IMR-90 (cell line): ENCODE measurements at regions not wholly inside any gene's neighbourhood (a gene's known extent, or its start where the extent isn't known, plus 50 kb on each side); places are given as distances from the start of the nearest gene placed in this dataset.

ENCODE experiments used
- ATAC-seq: fragments of 200-7000 bp; cut with Tn5 transposase; 2 replicates; pipeline ENCODE4 v1.9.1; 2020; ENCODE audit warnings: low read depth, mild to moderate bottlenecking, moderate library complexity
- BruUV-seq: library from RNA; stranded (reverse); fragments of 400-500 nt; replicated peaks from 2 replicates; lab custom pipeline; 2021; lab: Mats Ljungman, UMichigan
- CTCF ChIA-PET: fragments of 300-600 bp; formaldehyde crosslinking; extraction: SDS; loops from one replicate; lab custom pipeline; 2021; ENCODE audit warnings: antibody characterized with exemption; lab: Yijun Ruan, JAX
- POLR2A ChIA-PET: fragments of 300-600 bp; sonication (Branson Sonifier 250); formaldehyde crosslinking; loops from one replicate; lab custom pipeline; 2022; ENCODE audit warnings: antibody characterized with exemption; ENCODE audit not compliant: unreplicated experiment; lab: Charles Lee
- DNase-seq: peaks from one replicate; pipeline ENCODE4 v3.0.0; 2013
- H2AFZ ChIP-seq: replicated peaks from 2 replicates; pipeline ENCODE3; 2013; ENCODE audit warnings: low read length, mild to moderate bottlenecking; ENCODE audit not compliant: poor library complexity
- H2AK5ac ChIP-seq: 2 replicates; pipeline ENCODE4 v1.6.1; 2013; ENCODE audit warnings: low read depth, low read length, inconsistent platforms
- H2AK9ac ChIP-seq: replicated peaks from 2 replicates; pipeline ENCODE3; 2013; ENCODE audit warnings: mild to moderate bottlenecking, low read depth, low read length, moderate library complexity; ENCODE audit not compliant: poor library complexity
- H2BK120ac ChIP-seq: 2 replicates; pipeline ENCODE4 v1.6.1; 2013; ENCODE audit warnings: low read depth, low read length, inconsistent platforms
- H2BK15ac ChIP-seq: 3 replicates; pipeline ENCODE4 v1.6.1; 2013; ENCODE audit warnings: low read depth, low read length, inconsistent platforms
- H2BK20ac ChIP-seq: 2 replicates; pipeline ENCODE4 v1.6.1; 2013; ENCODE audit warnings: low read depth, mild to moderate bottlenecking, inconsistent platforms, low read length, moderate library complexity
- H2BK5ac ChIP-seq: 2 replicates; pipeline ENCODE4 v1.6.1; 2013; ENCODE audit warnings: mild to moderate bottlenecking, low read depth, low read length, inconsistent platforms; ENCODE audit not compliant: poor library complexity, severe bottlenecking
- H3K14ac ChIP-seq: replicated peaks from 2 replicates; pipeline ENCODE4 v1.6.1; 2013; ENCODE audit warnings: low read depth, low read length, inconsistent platforms
- H3K18ac ChIP-seq: 2 replicates; pipeline ENCODE4 v1.6.1; 2013; ENCODE audit warnings: low read depth, low read length, control low read depth
- H3K23ac ChIP-seq: 2 replicates; pipeline ENCODE4 v1.6.1; 2013; ENCODE audit warnings: low read depth, low read length, inconsistent platforms
- H3K27ac ChIP-seq: 2 replicates; pipeline ENCODE4 v1.5.1; 2013; ENCODE audit warnings: mild to moderate bottlenecking, control low read depth, low read length; ENCODE audit not compliant: insufficient read depth
- H3K27me3 ChIP-seq: 2 replicates; pipeline ENCODE4 v1.6.1; 2013; ENCODE audit warnings: low read length; ENCODE audit not compliant: control insufficient read depth, insufficient read depth
- H3K36me3 ChIP-seq: 2 replicates; pipeline ENCODE4 v1.6.1; 2013; ENCODE audit warnings: low read length, mixed read lengths; ENCODE audit not compliant: control insufficient read depth, insufficient read depth
- H3K4ac ChIP-seq: 2 replicates; pipeline ENCODE4 v1.6.1; 2013; ENCODE audit warnings: low read depth, low read length, inconsistent platforms
- H3K4me1 ChIP-seq: 2 replicates; pipeline ENCODE4 v1.6.1; 2013; ENCODE audit warnings: low read length, mixed read lengths; ENCODE audit not compliant: control insufficient read depth, insufficient read depth
- H3K4me2 ChIP-seq: 2 replicates; pipeline ENCODE4 v1.6.1; 2013; ENCODE audit warnings: low read depth, mild to moderate bottlenecking, control low read depth, low read length, moderate library complexity
- H3K4me3 ChIP-seq: 2 replicates; pipeline ENCODE4 v1.5.1; 2013; ENCODE audit warnings: low read depth, mild to moderate bottlenecking, control low read depth, low read length, moderate library complexity; ENCODE audit not compliant: insufficient read depth
- H3K56ac ChIP-seq: 2 replicates; pipeline ENCODE4 v1.6.1; 2013; ENCODE audit warnings: low read length, inconsistent platforms; ENCODE audit not compliant: insufficient read depth; ENCODE audit errors: extremely low read depth
- H3K79me1 ChIP-seq, 2 experiments: 2 replicates each; pipeline ENCODE4 v1.6.1; 2013; ENCODE audit warnings: low read length in 2 of 2, inconsistent platforms in 1 of 2, low read depth in 1 of 2
- H3K9ac ChIP-seq: 2 replicates; pipeline ENCODE4 v1.6.1; 2013; ENCODE audit warnings: low read depth, low read length, control low read depth
- H3K9me1 ChIP-seq: 2 replicates; pipeline ENCODE4 v1.6.1; 2013; ENCODE audit warnings: low read length, inconsistent platforms; ENCODE audit not compliant: insufficient read depth
- H3K9me3 ChIP-seq: 2 replicates; pipeline ENCODE4 v1.6.1; 2013; ENCODE audit warnings: low read length; ENCODE audit not compliant: control insufficient read depth, insufficient read depth
- H4K20me1 ChIP-seq: 2 replicates; pipeline ENCODE4 v1.6.1; 2013; ENCODE audit warnings: low read length, inconsistent platforms; ENCODE audit not compliant: insufficient read depth
- H4K5ac ChIP-seq: 2 replicates; pipeline ENCODE4 v1.6.1; 2013; ENCODE audit warnings: mild to moderate bottlenecking, low read depth, low read length, control low read depth
- H4K8ac ChIP-seq, 2 experiments: 2 replicates each; pipeline ENCODE4 v1.6.1; 2013; ENCODE audit warnings: low read depth in 2 of 2, low read length in 2 of 2, control low read depth in 1 of 2, inconsistent platforms in 1 of 2
- H4K91ac ChIP-seq: 2 replicates; pipeline ENCODE4 v1.6.1; 2013; ENCODE audit warnings: low read depth, low read length, inconsistent platforms; ENCODE audit not compliant: insufficient read depth
- BHLHE40 ChIP-seq: fragments of 150-350 bp; IDR thresholded peaks from 2 replicates; pipeline ENCODE4 v1.6.1; 2016; ENCODE audit warnings: mild to moderate bottlenecking, low read depth, low read length
- CEBPB ChIP-seq: IDR thresholded peaks from 2 replicates; pipeline ENCODE4 v1.6.1; 2012; ENCODE audit warnings: low read depth, low read length, improper control_type of control experiment
- CHD1 ChIP-seq: IDR thresholded peaks from 2 replicates; pipeline ENCODE4 v1.6.1; 2012; ENCODE audit warnings: low read depth, low read length, improper control_type of control experiment
- CTCF ChIP-seq: conservative IDR thresholded peaks from 2 replicates; pipeline ENCODE4 v1.5.1; 2012; ENCODE audit warnings: mild to moderate bottlenecking, low read depth, low read length, improper control_type of control experiment
- FOS ChIP-seq: fragments of 150-350 bp; IDR thresholded peaks from 2 replicates; pipeline ENCODE4 v1.6.1; 2016; ENCODE audit warnings: low read depth, low read length
- MAFK ChIP-seq: IDR thresholded peaks from 2 replicates; pipeline ENCODE4 v1.6.1; 2012; ENCODE audit warnings: low read depth, low read length, improper control_type of control experiment
- POLR2A ChIP-seq: IDR thresholded peaks from 2 replicates; pipeline ENCODE4 v1.6.1; 2012; ENCODE audit warnings: mild to moderate bottlenecking, low read depth, low read length
- RFX5 ChIP-seq: IDR thresholded peaks from 2 replicates; pipeline ENCODE4 v1.8.0; 2012; ENCODE audit warnings: low read depth, mild to moderate bottlenecking, low read length, moderate library complexity
- SMC3 ChIP-seq: fragments of 150-350 bp; IDR thresholded peaks from 2 replicates; pipeline ENCODE4 v1.6.1; 2016; ENCODE audit warnings: low read depth, mild to moderate bottlenecking, antibody characterized with exemption, low read length, moderate library complexity
- WGBS, 2 experiments: methylation state at CpG; one replicate each; pipeline versions ENCODE4 v1.1.5 to v1.1.7; 2013; ENCODE audit warnings: missing lambda C conversion rate in 2 of 2; ENCODE audit not compliant: insufficient read length in 1 of 2; ENCODE audit errors: extremely low coverage in 2 of 2; 5-methylcytosine and 5-hydroxymethylcytosine counted together
- dilution Hi-C: fragments of 300-500 bp; cut with HindIII; formaldehyde crosslinking; loops from one replicate; pipeline ENCODE4 v1.14.3; 2018; ENCODE audit warnings: low sequenced_read_pairs; ENCODE audit not compliant: unreplicated experiment
- in situ Hi-C: fragments of 300-500 bp; cut with MboI; formaldehyde crosslinking; loops from 3 replicates; pipeline ENCODE4 v1.14.3; 2019; ENCODE audit warnings: low sequenced_read_pairs, inconsistent platforms, mixed read lengths
- intact Hi-C: fragments of 100-400 bp; cut with micrococcal nuclease; formaldehyde crosslinking; loops from 2 replicates; pipeline ENCODE4 v1.10.0; 2022

- CTCF ChIA-PET, result no interaction called here
- peaks cover 8% of the 10 kb centered on the region; the same call in 1 of the 2 replicates for H3K9me3 ChIP-seq
- dilution Hi-C loops, result no loop called here
These were observed 541.1 kb downstream of the AACS start for GRCh38 chr12:125606312-125606711.

More at GRCh38 chr12:125606312-125606711, 541.1 kb downstream of the AACS start:
- Histone ChIP-seq H3K4me1 (no peaks in the 10 kb centered on the region), H3K14ac (no peak overlapping the region), H3K36me3 (no peaks in the 10 kb centered on the region), H3K9ac (no peak overlapping the region), H3K4me3 (no peak overlapping the region), H3K4me2 (no peak overlapping the region), H3K9me1 (no peaks in the 10 kb centered on the region), H3K23ac (no peak overlapping the region), H2BK120ac (no peak overlapping the region), H3K27ac (no peak overlapping the region), H4K91ac (no peak overlapping the region), H2BK15ac (no peak overlapping the region), H2AK9ac (no peak overlapping the region), H2AFZ (no peak overlapping the region), H4K5ac (no peak overlapping the region), H3K18ac (no peak overlapping the region), H4K8ac (no peak overlapping the region), H3K4ac (no peak overlapping the region), H3K56ac (no peak overlapping the region), H2AK5ac (no peak overlapping the region), H3K27me3 (no peaks in the 10 kb centered on the region), H2BK20ac (no peak overlapping the region), H2BK5ac (no peak overlapping the region), H3K79me1 (no peaks in the 10 kb centered on the region), H4K20me1 (no peaks in the 10 kb centered on the region)
- no CpG with 5 or more reads among the region's 5 CpGs for WGBS, 2 experiments
- DNase-seq (no peak), ATAC-seq (no peak)
- BruUV-seq, result no TSS peak
- intact Hi-C loops (no loop called here), in situ Hi-C loops (no loop called here)
- POLR2A ChIA-PET, result no interaction called here
- TF ChIP-seq FOS (no peak), CTCF (no peak), CHD1 (no peak), MAFK (no peak), BHLHE40 (no peak), SMC3 (no peak), POLR2A (no peak), RFX5 (no peak), CEBPB (no peak)
